RCC 7860 (cell line): ENCODE measurements at regions not wholly inside any gene's neighbourhood (a gene's known extent, or its start where the extent isn't known, plus 50 kb on each side); places are given as distances from the start of the nearest gene placed in this dataset.

Experiments used
- DNase-seq: peaks from one replicate; pipeline ENCODE4 v3.0.0-alpha.2; 2015; ENCODE audit warnings: low spot score
- FAIRE-seq: peaks from 2 replicates; lab custom pipeline; 2012; peaks lifted over from hg19 to GRCh38; lab: Jason Lieb, UNC

DNA sequence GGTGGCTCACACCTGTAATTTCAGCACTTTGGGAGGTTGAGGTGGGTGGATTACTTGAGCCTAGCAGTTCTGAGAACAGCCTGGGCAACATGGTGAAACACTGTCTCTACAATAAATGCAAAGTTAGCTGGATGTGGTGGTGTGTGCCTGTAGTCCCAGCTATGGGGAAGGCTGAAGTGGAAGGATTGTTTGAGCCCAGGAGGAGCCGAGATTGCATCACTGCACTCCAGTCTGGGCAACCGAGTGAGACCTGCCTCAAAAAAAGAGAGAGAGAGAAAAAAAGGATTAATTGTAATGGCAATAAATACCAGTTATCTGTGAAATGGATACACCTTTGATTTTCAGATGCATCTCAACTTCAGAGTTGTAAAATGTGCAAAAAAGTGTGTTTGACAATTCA, 58.8 kb downstream of the SPRY1 start:
- DNase-seq (no peak), FAIRE-seq (no peak)

DNA sequence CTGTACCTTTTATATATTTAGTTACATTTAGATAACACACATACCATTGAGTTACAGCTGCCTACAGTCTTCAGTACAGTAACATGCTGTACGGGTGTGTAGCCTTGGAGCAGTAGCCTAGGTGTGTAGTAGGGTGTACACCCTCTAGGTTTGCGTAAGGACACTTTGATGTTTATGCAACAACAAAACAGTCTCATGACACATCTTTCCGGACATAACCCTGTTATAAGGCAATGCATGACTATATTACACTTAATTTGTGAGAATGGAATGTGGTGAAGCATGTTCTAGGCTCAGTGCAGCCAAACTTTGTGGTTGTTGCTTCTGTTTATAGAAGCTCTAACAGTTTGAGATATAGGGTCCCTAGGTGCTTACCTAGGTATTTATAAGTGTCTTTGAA, 65.4 kb downstream of the SPRY1 start:
- DNase-seq (no peak), FAIRE-seq (no peak)

DNA sequence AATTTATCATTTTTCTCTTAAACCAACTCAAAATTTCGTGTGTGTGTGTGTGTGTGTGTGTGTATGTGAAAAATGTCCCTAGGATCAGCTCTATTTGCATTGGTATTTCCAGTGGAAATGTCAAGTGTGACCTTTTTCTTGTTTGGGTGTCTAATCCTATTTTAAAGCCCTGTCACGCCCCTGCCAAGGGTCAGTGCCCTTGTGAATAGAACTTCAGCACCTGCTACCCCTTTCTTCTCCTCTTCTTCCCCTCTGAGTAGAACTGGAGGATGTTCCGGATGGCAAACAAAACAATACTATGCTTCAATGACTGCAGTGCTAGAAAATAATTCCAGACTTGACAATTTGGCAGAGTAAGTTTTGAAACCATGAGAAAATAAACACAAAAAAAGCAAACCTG, 67.3 kb downstream of the SPRY1 start:
- FAIRE-seq: no peak

DNA sequence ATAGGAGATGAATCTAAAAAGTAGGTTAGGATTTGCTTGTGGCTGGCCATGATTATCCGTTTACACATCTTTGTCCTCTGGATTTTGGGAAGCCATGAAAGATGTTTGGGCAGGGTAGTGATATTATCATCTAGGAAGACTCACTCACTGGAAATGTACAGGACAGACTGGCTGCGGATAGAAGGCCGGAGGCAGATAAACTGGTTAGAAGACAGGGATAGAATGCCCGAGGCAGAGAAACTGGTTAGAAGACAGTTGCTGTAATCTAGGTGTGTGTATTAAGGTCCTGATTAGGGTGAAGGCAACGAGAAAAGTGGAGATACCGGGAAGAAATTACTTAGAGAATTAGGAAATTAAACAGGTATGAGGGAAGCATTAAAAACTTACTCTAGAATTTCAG, 68.8 kb downstream of the SPRY1 start:
- FAIRE-seq: no peak
- DNase-seq: no peak

More for the DNA sequence above, 67.3 kb downstream of the SPRY1 start:
- no peak for DNase-seq

DNA sequence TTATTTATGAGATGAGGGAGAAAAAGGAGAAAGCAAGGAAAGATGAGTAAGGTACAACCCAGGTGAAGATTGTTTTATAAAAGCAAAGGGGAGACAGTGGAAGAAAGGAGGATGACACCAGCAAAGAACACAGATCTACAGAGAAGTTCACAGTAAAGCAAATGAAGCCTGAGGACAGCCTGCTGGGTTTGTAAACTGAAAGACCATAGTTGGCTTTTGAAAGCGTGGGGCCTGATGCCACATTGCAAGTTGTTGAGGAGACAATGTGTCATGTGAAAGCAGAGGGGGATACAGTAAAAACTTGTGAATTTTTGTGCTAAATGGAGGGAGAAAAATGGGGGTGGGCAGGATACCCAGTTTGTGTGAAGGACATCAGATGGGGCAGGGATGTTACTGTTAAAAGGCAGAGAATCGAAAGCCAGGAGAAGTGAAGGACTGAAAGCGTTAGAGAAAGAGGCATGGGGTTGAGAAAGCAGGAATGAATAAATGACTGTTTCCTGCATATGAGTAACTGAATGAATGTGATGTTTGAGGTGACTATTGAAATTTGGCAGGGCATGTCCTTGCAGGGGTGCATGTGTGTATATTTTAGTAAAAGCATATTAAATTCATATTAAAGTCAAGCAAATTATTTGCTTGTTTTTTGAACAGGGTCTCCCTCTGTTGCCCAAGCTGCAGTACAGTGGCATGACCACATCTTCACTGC, 69.6 kb downstream of the SPRY1 start:
- DNase-seq (no peak), FAIRE-seq (no peak)

DNA sequence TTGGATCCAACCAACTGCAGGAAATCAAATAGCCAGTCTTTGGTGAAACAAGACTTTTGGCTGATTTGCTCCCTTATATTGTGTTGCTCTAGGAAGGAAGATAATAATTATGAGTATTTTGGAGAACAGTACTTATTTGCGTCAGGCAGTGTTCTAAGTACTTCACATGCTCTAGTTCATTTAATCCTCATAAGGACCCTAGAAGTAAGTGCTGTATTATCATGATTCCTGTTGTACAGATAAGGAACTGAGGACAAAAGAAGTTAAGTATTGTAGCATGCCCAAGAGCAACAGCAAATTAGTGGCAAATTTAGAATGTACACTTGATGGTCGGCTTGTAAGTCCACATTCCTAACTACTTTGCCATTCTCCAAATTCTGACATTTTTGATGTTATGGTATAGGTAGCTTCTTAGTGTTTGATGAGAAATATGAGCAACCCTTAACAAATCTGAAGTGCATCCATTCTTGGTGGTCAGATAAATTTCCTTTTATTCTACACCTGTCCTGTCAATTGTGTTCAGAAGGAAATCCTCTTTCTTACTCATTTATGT, 72.0 kb downstream of the SPRY1 start:
- FAIRE-seq (no peak), DNase-seq (no peak)

DNA sequence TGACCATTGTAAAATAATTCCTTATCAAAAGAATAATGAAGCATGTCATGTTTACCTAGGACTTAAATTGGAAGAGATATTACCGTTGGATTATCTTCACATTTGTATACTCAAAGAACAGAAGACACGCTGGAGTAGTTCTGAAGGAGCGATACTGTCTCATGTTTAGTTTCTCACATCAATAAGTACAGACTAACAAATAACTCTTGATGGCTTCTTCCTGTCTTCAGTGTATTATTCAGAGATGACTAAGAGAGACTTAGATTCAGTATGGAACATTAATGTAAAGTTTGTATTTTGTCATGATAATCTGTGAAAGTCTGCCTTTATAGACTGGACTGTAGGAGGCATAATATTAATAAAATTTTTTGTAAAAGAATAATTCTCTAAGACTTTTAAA, 72.7 kb downstream of the SPRY1 start:
- no peak for DNase-seq
- FAIRE-seq: no peak

DNA sequence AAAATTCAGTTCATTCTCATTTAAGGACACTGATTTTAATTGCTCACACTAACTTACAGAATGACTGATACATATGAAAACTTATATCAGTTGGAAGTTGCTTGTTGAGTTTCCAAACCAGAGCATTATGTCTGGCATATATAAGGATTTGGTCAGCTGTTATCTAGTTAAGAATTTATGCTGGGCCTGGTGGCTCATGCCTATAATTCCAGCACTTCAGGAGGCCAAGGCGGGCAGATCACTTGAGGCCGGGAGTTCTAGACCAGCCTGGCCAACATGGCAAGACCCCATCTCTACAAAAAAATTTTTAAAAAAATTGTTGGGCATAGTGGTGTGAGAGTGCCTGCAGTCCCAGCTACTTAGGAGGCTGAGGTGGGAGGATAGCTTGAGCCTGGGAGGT, 73.1 kb downstream of the SPRY1 start:
- no peak for FAIRE-seq
- no peak for DNase-seq

DNA sequence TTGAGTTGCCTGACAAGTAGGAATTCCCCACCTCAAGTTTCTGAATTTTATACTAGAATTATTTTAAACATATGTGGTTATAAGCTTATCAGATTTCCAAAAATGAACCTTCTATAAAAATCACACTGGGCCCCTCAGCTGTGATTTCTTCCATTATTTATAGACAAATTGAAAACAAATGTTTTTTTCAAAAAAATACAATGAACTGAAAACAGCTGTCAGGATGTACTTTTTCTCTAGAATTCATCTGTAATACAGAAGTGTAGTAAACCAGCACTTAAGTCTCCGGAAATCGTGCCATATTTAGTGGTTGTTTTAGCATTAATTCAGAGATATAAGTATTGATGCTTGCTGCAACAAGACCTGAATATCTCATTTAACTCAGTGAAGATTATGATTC, 74.0 kb downstream of the SPRY1 start:
- DNase-seq (no peak), FAIRE-seq (no peak)

DNA sequence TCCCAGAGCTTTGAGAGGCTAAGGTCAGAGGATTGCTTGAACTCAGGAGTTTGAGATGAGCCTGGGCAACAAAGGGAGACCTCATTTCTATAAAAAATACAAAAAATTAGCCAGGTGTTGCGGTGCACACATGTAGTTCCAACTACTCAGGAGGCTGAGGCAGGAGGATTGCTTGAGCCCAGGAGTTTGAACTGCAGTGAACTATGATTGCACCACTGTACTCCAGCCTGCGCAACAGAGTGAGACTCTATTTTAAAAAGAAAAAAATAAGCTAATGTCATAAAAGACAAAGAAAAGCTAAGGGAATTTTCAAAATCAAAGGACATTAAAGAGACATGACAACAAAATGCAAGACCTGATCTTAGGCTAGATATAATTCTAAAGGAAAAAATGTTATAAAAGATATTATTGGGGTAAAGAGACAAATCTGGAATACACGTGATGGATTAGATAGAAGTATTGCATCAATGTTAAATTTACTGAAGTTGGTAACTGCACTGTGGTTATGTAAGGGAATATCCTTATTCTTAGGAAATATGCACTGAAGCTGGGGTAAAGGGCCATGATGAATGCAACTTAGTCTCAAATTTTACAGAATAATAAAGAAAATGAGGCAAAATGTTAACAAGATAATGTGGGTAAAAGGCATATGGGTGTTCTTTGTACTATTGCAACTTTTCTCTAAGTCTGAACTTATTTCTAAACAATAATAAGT, 75.2 kb downstream of the SPRY1 start:
- FAIRE-seq: no peak

DNA sequence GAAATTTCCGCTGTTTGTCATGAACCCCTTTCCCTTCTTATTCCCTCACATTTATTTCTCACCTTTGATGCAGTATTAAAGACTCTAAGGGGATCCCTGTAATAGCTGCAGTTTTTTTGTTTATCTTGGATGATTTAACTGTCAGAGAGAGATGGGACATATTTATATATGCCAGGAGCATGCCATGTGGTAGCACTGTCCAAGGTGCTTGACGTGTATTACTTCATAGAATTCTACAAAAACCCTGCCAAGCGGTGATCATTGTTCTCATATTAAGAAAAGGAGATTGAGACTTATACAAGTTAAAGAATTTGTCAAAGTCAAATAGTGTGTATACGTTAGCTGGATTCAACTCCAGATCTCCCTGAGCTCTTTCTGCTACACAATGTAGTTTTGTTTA, 78.2 kb downstream of the SPRY1 start:
- no peak for DNase-seq
- FAIRE-seq: no peak

More for the DNA sequence above, 75.2 kb downstream of the SPRY1 start:
- DNase-seq: no peak

DNA sequence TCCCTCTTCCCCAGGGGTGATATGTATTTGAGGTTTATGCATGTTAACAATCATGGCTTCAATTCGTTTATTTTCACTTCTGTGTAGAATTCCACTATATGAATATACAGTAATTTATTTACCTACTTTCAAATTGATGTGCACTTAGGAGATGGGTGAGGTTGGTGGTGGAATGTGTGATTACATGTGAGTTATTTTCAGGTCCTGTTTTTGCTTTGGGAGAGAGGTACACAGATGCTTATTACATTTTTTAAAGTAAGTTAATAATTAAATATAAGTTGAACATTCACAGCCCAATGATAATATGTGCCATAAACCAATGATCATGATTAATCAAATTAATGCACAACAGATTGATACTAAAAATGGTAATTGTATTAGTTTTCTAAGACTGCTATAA, 79.5 kb downstream of the SPRY1 start:
- no peak for FAIRE-seq
- no peak for DNase-seq

DNA sequence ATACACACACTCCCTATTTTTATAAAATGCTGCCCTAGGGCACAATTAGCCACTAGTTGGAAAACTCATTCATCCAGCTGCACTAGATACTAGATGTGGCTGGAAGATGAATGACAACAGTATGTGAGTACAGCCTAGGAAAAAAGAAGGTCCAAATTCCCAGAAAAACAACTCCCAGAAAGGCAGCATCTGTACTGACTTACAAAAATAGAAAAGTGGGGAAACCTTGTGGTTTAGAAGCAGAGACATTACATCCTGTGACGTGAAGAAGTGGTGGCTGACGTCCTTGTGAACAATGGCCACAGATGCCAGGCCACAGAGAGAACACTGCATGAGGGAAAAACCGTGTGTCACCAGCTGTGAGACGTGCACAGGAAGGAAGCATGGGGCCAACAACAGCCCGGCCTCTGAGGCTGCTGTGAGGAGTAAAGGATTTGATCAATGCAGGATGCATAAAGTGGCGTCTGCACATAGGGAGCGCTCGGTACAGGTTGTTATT, 81.2 kb downstream of the SPRY1 start:
- no peak for DNase-seq
- no peak for FAIRE-seq

DNA sequence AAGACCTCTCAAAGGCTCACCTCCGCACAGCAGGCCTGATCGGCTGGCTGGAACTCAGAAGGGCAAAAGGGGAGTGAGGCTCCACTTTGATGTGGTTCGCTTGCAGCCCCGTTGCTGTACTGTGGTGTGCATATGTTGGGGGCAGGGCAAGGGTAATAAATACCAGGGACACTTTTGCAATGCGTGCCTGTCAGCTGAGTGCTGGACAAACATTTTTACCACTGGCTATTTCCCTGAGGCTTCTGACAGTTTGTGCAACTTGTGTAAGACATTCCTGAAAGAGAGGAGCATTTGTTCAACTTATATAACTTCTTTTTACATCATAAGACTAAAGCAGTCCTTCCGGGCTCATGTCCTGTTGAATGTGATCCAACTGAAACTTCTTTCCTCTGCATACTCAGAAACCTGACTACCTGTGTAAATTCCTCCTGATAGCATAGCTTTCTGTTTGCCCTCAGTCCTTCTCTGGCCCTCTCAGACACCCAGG, 82.3 kb downstream of the SPRY1 start:
- no peak for DNase-seq
- FAIRE-seq: no peak

DNA sequence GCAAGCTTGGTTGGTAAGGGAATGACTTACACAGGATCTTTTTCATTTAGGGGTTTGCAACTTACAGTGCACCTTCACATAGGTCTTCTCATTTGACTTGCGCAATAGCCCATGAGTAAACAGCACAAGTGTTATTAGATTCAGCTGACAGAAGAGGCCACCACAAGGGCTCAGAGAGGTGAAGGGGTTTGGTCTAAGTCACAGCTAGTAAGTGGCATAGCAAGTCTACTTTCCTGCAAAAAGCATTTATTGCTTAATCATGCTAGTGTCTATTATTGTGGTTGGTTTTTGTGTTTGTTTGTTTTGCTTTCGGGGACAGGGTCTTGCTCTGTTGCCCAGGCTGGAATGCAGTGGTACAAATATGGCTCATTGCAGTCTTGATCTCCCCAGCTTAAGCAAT, 83.3 kb downstream of the SPRY1 start:
- FAIRE-seq (no peak), DNase-seq (no peak)

DNA sequence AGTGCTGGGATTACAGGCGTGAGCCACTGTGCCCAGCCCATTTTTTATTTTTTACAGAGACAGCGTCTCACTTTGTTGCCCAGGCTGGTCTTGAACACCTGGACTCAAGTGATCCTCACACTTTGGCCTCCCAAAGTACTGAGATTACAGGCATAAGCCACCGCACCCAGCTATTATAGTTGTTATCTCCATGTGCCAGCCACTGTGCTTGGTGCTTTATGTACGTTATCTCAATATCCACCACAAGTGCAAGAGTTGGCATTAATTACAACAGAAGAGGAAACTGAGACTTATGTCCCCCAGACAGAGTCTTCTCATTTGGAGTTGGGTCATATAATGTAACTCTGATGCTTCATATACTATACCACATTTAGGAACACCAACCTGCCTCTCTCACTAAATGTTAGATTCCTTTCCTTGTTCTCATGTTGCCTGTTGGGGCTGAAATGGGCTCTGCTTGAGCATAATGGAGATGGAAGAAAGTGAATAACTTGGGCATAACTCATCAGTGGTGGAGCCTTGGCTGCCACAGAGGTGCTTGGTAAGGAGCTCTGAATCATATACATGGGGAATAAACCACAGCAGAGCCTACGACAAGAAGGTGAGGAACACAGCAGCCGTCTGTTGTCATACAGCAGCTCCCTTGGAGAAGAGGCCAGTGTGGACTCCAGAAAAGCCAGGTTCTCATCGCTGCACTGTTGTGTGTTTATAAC, 84.3 kb downstream of the SPRY1 start:
- FAIRE-seq (no peak), DNase-seq (no peak)

DNA sequence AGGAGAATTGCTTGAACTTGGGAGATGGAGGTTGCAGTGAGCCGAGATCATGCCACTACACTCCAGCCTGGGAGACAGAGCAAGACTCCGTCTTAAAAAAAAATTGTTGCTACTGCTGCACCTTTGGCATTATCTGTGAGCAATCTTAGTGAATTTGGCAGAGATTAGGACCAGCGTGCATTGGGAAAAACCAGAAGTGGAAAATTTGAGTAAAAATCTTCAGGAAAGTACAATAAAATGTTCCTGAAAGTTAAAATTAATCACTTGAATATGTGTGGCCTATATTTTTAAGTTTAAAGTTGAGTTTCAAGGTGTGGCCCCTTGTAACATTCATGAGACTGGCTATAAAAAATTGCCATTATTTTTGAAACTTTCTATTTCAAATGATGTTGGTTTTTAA, 85.1 kb downstream of the SPRY1 start:
- DNase-seq (no peak), FAIRE-seq (no peak)

DNA sequence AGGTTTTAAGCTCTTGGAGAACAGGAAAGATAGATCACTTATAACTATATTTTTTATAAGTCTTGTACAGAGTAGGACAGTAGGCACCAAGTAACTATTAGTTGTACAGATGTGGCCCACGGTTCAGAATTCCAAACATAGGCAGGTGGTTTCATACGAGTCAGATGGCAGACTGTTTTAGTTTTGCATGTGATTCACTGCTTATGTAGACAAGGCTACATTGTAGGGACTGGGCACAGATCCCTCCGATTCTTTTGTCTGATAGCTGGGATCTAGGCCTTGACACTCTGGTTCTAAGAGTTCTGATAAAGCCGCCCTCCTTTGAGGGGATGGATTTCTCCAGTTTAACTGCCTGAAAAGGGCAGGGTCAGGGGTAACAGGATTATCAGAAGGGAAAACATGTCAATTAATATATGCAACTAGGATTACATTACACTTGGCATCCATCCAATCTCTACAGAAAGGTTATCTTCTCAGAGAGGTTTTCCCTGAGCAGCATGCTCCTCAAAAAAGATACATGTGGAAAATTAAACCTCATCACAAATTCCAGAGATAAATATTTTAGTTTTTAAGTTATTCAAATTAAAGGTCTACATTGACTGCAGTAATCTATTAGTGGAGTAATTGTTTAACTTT, 87.8 kb downstream of the SPRY1 start:
- DNase-seq (no peak), FAIRE-seq (no peak)

DNA sequence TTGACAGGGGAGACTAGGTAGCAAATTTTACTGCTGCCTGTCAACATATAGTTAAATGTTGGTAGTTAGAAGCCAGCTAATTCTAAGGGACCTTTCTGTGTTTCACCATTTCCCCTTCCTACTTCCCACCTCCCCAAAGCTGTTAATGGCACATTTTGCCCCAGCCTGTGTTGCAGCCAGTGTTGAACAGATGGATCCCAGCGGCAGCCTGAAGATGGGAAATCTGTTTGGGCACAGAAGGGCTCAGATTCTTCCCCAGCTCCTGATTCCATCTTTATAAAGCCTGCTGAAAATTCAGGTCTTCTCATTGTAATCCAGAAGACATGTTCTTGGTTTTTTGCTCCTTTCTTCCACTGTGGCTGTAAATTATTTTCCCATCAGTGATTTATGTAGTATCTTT, 89.0 kb downstream of the SPRY1 start:
- DNase-seq (no peak), FAIRE-seq (no peak)

DNA sequence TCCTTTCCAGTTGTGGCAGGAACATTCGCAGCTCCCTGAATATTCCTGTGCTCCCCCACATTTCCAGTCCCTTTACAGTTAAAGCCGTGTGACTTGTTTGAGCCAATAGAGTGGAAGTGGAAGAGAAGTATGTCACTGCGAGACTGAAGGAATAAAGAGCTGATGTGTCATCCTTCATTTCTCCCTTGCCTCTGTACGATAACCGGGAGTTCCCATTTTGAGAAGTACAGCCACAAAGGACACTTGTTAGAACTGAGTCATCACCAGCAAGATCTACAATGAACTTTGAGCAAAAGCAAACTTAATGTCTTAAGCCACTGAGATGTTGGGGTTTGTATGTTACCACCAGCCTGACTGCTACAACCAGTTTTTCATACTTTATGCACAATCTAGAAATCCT, 92.3 kb downstream of the SPRY1 start:
- DNase-seq (peak; percentile 45), FAIRE-seq (no peak)

DNA sequence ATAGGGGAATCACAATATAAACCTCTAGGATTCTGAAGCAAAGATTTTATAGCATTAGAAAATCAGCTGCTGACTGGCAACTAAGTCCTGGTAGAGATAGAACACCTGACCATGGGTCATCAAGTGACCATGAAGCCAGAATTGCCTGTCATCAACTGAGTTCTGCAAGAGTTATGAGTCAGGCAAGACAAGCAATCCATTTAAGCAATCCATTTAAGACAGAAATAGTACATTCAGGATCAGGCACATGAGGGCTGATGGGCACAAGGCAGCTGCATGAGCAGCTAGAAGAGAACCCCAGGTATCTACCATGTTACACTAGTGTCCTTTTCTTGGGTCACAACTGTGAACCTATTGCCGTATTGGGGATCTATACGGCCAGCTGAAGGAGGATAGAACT, 98.9 kb downstream of the SPRY1 start:
- DNase-seq (no peak), FAIRE-seq (no peak)
